IPS-15b (cell line): ENCODE measurements at regions not wholly inside any gene's neighbourhood (a gene's known extent, or its start where the extent isn't known, plus 50 kb on each side); places are given as distances from the start of the nearest gene placed in this dataset.
"Not testable (repeated sequence)": the region's sequence is repeated elsewhere in the genome, so short reads cannot be mapped to it uniquely, and the experiment has no call there.

Experiments
- H3K27me3 ChIP-seq: one replicate; pipeline ENCODE4 v1.6.1; 2013; ENCODE audit warnings: low read length; ENCODE audit not compliant: control insufficient read depth, insufficient read depth
- H3K36me3 ChIP-seq: one replicate; pipeline ENCODE4 v1.6.1; 2013; ENCODE audit warnings: low read length; ENCODE audit not compliant: control insufficient read depth, insufficient read depth
- H3K4me1 ChIP-seq: one replicate; pipeline ENCODE4 v1.6.1; 2013; ENCODE audit warnings: mild to moderate bottlenecking, low read length; ENCODE audit not compliant: control insufficient read depth, insufficient read depth
- H3K4me3 ChIP-seq: one replicate; pipeline ENCODE4 v1.5.1; 2013; ENCODE audit warnings: low read depth, low read length
- H3K9ac ChIP-seq: one replicate; pipeline ENCODE4 v1.6.1; 2013; ENCODE audit warnings: low read depth, mild to moderate bottlenecking, low read length
- H3K9me3 ChIP-seq: one replicate; pipeline ENCODE4 v1.6.1; 2013; ENCODE audit warnings: mild to moderate bottlenecking, low read length; ENCODE audit not compliant: control insufficient read depth, insufficient read depth

DNA sequence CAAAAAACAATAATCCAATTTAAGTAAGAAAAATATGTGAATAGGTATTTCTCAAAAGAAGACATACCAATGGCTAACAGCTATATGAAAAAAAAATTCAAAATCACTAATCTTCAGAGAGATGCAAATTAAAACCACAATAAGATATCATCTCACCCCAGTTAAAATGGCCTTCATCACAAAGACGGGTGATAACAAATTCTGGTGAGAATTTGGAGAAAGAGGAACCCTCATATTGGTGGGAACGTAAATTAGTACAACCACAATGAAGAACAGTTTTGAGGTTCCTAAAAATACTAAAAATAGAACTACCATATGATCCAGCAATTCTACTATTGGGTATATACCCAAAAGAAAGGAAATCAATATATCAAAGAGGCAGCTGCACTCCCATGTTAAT lies 94.3 kb downstream of the TMEM167A start:
- no peak overlapping the region for H3K9ac ChIP-seq
- no peak overlapping the region for H3K4me3 ChIP-seq
- no peaks in the 10 kb centered on the region for H3K9me3 ChIP-seq
- no peaks in the 10 kb centered on the region for H3K36me3 ChIP-seq
- no peaks in the 10 kb centered on the region for H3K27me3 ChIP-seq
- peaks cover 14% of the 10 kb centered on the region for H3K4me1 ChIP-seq

DNA sequence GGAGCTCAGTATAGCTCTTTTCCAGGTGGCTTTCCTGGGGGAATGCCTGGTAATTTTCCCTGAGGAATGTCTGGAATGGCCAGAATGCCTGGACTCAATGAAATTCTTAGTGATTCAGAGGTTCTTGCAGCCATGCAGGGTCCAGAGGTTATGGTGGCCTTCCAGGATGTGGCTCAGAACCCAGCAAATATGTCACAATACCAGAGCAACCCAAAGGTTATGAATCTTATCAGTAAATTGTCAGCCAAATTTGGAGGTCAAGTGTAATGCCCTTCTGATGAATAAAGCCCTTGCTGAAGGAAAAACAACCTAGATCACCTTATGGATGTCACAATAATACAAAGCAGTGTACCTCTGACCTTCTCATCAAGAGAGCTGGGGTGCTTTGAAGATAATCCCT lies 100.3 kb downstream of the TMEM167A start:
- not testable (repeated sequence) for H3K4me3 ChIP-seq, H3K9me3 ChIP-seq, H3K36me3 ChIP-seq, H3K9ac ChIP-seq, H3K27me3 ChIP-seq, H3K4me1 ChIP-seq

DNA sequence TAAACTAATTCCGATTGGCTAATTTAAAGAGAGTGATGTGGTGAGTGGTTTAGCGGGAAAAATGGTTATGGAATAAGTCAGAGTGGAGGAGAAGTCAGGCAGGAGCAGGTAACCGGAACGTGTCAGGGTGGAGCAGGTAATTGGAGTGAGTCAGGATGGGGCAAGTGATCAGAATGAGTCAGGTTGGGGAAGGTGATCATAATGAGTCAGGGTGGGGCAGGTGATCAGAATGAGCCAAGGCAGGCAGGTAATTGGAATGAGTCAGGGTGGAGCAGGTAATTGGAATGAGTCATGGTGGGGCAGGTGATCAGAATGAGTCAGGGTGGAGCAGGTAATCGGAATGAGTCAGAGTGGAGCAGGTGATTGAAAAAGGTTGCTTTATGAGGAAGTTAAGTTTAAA lies 101.4 kb downstream of the TMEM167A start:
- Histone ChIP-seq H3K4me1 (no peaks in the 10 kb centered on the region), H3K9me3 (no peaks in the 10 kb centered on the region), H3K9ac (no peak overlapping the region), H3K4me3 (no peak overlapping the region), H3K36me3 (no peaks in the 10 kb centered on the region), H3K27me3 (no peaks in the 10 kb centered on the region)

DNA sequence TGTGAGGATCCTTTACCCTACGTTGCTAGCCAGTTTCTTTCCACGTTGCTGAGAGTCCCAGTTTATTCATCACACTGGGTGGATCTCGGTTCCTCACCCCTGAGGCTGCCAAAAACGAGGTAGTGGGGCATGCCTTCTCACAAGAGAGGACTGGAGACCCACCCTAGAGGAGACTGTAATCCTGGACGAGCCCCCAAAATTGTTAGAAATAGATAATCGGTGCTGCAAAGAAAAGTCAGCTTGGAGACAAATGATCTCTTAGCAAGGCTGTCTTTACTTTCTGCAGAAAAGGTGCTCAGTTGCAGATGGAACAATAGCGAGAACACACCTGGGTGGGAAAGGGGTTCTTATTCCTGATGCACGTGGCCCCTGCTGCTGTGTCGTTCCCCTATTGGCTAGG lies 101.8 kb downstream of the TMEM167A start:
- Histone ChIP-seq H3K4me3 (no peak overlapping the region), H3K27me3 (no peaks in the 10 kb centered on the region), H3K36me3 (no peaks in the 10 kb centered on the region), H3K4me1 (no peaks in the 10 kb centered on the region), H3K9ac (no peak overlapping the region), H3K9me3 (no peaks in the 10 kb centered on the region)

DNA sequence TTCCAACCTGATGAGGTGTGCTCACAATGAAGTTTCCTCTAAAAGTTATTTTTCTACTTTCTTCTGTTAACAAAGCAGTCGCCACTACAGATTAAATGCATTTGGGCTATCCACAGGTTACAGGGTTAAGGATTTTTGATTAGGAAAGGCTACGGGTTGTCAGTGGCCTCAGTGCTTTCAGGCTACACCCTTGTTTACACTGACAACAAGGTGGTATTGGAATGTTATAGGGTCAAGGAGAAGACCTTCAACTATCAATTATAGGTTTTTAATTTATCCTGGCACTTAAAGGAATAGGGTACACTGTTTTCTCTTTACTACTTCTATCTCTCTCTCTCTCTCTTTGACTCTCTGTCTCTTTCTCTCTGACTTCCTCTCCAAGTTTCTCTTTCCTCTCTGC lies 102.8 kb downstream of the TMEM167A start:
- not testable (repeated sequence) for H3K4me1 ChIP-seq, H3K9me3 ChIP-seq, H3K36me3 ChIP-seq, H3K27me3 ChIP-seq, H3K9ac ChIP-seq, H3K4me3 ChIP-seq

DNA sequence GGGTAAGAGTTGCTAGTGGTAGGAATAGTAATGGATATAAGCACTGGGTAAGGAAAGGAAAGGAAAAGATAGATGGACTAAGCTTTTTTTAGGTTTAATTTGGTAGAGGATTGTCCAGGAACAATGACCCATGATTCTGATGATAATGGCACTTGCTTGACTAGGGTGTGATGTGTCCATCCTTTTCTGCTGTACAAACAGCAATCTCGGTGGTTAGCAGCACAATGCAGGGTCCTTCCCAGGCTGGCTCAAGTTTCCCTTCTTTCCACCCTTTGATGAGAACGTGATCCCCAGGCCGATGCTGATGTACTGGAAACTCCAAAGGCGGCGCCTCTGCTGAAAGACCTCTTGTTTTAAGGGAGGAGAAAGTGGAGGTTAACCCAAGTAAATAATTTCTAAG lies 105.3 kb downstream of the TMEM167A start:
- Histone ChIP-seq H3K36me3 (no peaks in the 10 kb centered on the region), H3K9me3 (no peaks in the 10 kb centered on the region), H3K4me3 (no peak overlapping the region), H3K27me3 (no peaks in the 10 kb centered on the region), H3K9ac (no peak overlapping the region), H3K4me1 (peaks cover 7% of the 10 kb centered on the region)

DNA sequence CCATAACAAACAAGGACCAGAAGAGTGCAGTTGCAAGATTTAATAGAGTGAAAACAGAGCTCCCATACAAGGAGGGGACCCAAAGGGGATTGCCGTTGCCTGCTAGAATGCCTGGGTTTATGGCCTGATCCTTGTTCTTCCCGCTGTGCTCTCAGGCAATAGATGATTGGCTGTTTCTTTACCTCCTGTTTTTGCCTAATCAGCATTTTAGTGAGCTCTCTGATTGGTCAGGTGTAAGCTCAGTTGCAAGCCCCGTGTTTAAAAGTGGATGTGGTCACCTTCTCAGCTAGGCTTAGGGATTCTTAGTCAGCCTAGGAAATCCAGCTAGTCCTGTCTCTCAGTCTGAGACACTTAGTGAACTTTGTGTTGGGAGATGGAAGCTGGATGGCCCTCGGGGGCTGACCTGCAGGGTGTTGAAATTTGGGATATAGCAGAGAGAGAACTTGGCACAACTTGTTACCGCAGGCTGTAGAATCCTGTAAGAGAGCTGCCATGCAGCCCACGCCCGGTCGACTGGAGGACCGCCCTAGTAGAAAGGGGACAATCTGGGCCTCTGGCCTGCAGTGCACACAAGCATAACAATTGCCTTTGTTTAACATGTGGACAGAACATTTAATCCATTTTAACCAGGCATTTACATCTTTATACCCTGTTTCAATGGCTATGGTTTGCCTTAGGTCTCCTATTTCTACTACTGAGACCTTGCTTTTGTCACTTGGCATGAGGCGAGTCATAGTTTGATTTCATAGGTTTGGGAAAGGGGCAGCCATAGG lies 106.0 kb downstream of the TMEM167A start:
- H3K27me3 ChIP-seq, H3K4me3 ChIP-seq, H3K9me3 ChIP-seq, H3K36me3 ChIP-seq, H3K9ac ChIP-seq: not testable (repeated sequence)
- peaks cover 14% of the 10 kb centered on the region for H3K4me1 ChIP-seq

DNA sequence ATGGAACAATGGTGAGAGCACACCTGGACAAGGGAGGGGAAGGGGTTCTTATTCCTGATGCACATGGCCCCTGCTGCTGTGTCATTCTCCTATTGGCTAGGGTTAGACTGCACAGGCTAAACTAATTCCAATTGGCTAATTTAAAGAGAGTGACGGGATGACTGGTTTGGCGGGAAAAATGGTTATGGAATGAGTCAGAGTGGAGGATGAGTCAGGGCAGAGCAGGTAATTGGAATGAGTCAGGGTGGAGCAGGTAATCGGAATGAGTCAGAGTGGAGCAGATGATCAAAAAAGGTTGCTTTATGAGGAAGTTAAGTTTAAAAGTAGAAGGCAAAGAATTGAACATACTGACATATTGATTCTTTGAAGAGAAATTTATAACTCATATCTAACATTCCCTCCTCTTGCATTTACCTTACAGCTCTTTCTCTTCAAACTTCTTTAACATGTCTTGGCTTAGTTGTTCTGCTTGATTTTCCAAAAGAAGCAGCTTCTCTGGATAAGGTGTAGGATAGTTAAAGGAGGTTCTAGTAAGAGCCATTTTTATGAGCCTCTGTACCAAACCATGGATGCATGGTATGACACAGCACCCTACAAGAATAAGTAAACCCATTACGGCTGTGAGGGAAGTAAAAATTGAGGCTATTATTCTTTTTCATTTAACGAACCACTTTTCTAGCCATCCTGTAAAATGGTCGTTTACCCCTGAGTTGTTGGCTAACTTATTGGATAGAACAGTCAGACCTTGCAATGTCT lies 107.8 kb downstream of the TMEM167A start:
- H3K4me1 ChIP-seq = peaks cover 15% of the 10 kb centered on the region
- not testable (repeated sequence) for H3K27me3 ChIP-seq, H3K36me3 ChIP-seq, H3K9me3 ChIP-seq, H3K9ac ChIP-seq, H3K4me3 ChIP-seq

DNA sequence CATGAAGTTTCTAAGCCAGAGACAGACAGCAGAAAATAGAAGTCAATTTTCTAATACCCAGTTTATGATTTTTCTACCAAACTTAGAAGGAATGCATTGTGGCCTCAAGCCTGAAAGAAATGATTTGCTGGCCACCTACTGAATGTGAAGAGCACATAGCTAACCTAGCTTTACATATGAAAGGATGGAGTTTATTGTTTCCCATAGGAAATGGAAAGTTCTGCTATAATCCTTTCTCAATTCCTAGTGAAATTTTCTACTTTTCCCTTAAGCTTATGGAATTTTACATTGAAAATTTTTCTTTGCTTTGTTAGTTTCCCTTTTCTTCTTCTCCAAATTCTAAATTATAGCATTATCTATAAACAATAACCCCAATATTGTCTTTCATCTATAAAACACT lies 110.1 kb downstream of the TMEM167A start:
- H3K4me3 ChIP-seq = no peak overlapping the region
- no peak overlapping the region for H3K9ac ChIP-seq
- no peaks in the 10 kb centered on the region for H3K36me3 ChIP-seq
- no peaks in the 10 kb centered on the region for H3K9me3 ChIP-seq
- peaks cover 15% of the 10 kb centered on the region for H3K4me1 ChIP-seq
- no peaks in the 10 kb centered on the region for H3K27me3 ChIP-seq

DNA sequence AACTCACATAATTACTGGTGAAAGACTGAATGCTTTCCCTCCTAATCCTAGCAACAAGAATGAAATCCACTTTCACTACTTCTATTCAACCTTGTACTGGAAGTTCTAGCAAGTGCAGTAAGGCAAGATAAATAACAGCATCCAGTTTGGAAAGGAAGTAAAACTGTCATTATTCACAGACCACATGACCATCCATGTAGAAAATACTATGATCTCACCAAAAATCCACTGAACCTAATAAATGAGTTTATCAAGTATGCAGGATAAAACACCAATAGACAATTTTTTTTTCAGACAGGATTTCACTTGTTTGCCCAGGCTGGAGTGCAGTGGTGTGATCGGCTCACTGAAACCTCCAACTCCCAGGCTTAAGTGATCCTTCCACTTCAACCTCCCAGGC lies 117.7 kb downstream of the TMEM167A start:
- no peaks in the 10 kb centered on the region for H3K27me3 ChIP-seq
- no peaks in the 10 kb centered on the region for H3K4me1 ChIP-seq
- H3K9ac ChIP-seq = no peak overlapping the region
- peaks cover 3% of the 10 kb centered on the region for H3K9me3 ChIP-seq
- H3K4me3 ChIP-seq = no peak overlapping the region
- H3K36me3 ChIP-seq = no peaks in the 10 kb centered on the region

DNA sequence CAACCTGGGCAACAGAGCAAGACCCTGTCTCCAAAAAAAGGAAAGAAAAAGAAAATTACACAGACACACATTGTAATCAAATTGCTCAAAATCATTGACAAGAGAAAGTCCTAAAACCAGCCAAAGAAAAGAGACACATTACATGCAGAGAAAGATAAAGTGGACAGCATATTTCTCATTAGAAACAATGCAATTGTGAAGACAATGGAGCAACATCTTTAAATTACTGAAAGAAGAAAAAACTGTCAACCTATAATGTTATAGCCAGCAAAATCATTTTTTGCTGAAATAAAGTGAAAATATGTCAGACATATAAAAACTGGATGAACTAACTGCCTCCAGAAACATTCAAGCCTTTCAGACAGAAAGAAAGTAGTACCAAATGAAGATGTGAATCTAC lies 120.6 kb downstream of the TMEM167A start:
- H3K9me3 ChIP-seq = peaks cover 3% of the 10 kb centered on the region
- no peaks in the 10 kb centered on the region for H3K36me3 ChIP-seq
- no peak overlapping the region for H3K9ac ChIP-seq
- no peak overlapping the region for H3K4me3 ChIP-seq
- no peaks in the 10 kb centered on the region for H3K27me3 ChIP-seq
- H3K4me1 ChIP-seq = no peaks in the 10 kb centered on the region

DNA sequence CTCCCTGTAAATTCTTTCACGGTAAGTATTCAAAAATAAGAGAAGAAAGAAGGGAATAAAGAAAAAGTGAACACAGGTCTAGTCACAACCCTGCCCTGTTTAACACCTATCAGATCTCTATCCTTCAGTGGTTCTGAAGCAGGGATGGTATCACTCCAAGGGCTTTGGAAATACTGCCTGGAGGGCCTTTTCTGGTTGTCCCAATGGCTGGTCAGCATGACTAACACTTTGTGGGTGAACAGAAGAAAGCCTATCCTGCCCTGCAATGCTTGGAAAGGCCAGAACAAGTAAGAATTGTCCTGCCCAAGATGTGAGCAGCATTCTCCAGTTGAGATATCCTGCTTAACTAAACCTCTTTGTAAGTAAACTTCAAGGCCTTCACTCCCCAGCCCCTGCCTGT lies 124.9 kb downstream of the TMEM167A start:
- H3K9ac ChIP-seq = no peak overlapping the region
- H3K36me3 ChIP-seq = no peaks in the 10 kb centered on the region
- H3K4me1 ChIP-seq = no peaks in the 10 kb centered on the region
- H3K27me3 ChIP-seq = no peaks in the 10 kb centered on the region
- no peak overlapping the region for H3K4me3 ChIP-seq
- peaks cover 3% of the 10 kb centered on the region for H3K9me3 ChIP-seq
